GM23338 (cell line): ENCODE measurements at regions not wholly inside any gene's neighbourhood (a gene's known extent, or its start where the extent isn't known, plus 50 kb on each side); places are given as distances from the start of the nearest gene placed in this dataset.

ENCODE experiments used
- ATAC-seq: fragments of 200-7000 bp; cut with Tn5 transposase; 3 replicates; pipeline ENCODE4 v1.9.1; 2020
- DNase-seq: peaks from one replicate; pipeline ENCODE4 v3.0.0-alpha.2; 2015; ENCODE audit warnings: low spot score
- H2AFZ ChIP-seq: fragments of 200-600 bp; sonication (generic); 2 replicates; pipeline ENCODE4 v1.8.0; 2016; ENCODE audit warnings: antibody characterized with exemption, mild to moderate bottlenecking, moderate library complexity
- H3F3A ChIP-seq: fragments of 200-600 bp; sonication (generic); replicated peaks from 2 replicates; pipeline ENCODE4 v1.8.0; 2017; ENCODE audit warnings: antibody characterized with exemption, mixed run types, low read depth
- H3K27ac ChIP-seq: fragments of 200-600 bp; sonication (generic); 2 replicates; pipeline ENCODE4 v1.6.1; 2016; ENCODE audit warnings: low read depth
- H3K27me3 ChIP-seq: fragments of 200-600 bp; sonication (generic); 2 replicates; pipeline ENCODE4 v1.8.0; 2016; ENCODE audit warnings: mild to moderate bottlenecking, mixed run types, moderate library complexity; ENCODE audit not compliant: insufficient read depth
- H3K36me3 ChIP-seq: fragments of 200-600 bp; sonication (generic); 2 replicates; pipeline ENCODE4 v1.8.0; 2016; ENCODE audit warnings: mild to moderate bottlenecking; ENCODE audit not compliant: insufficient read depth
- H3K4me1 ChIP-seq: fragments of 200-600 bp; sonication (generic); 2 replicates; pipeline ENCODE4 v1.8.0; 2016; ENCODE audit warnings: mild to moderate bottlenecking, moderate library complexity; ENCODE audit not compliant: insufficient read depth
- H3K4me2 ChIP-seq: fragments of 200-600 bp; sonication (generic); 2 replicates; pipeline ENCODE4 v1.7.1; 2017; ENCODE audit warnings: mixed run types
- H3K4me3 ChIP-seq: fragments of 200-600 bp; sonication (generic); 2 replicates; pipeline ENCODE4 v1.6.1; 2016; ENCODE audit warnings: mixed run types
- H3K79me2 ChIP-seq: fragments of 200-600 bp; sonication (generic); replicated peaks from 2 replicates; pipeline ENCODE4 v1.8.0; 2017; ENCODE audit warnings: mild to moderate bottlenecking; ENCODE audit not compliant: insufficient read depth
- H3K9me2 ChIP-seq: fragments of 200-600 bp; sonication (generic); 2 replicates; pipeline ENCODE4 v1.8.0; 2017; ENCODE audit not compliant: insufficient read depth
- H4K20me1 ChIP-seq: fragments of 200-600 bp; sonication (generic); replicated peaks from 2 replicates; pipeline ENCODE4 v1.8.0; 2017; ENCODE audit warnings: mild to moderate bottlenecking; ENCODE audit not compliant: insufficient read depth
- H3K27ac Mint-ChIP-seq: 2 replicates; pipeline ENCODE4 v1.8.0; 2020; ENCODE audit warnings: inconsistent platforms, mild to moderate bottlenecking, moderate library complexity, mixed read lengths
- H3K27me3 Mint-ChIP-seq: 3 replicates; pipeline ENCODE4 v1.8.0; 2022; ENCODE audit warnings: low read depth, mild to moderate bottlenecking, moderate library complexity, mixed read lengths, inconsistent platforms; ENCODE audit not compliant: insufficient read depth, poor library complexity
- H3K36me3 Mint-ChIP-seq: 3 replicates; pipeline ENCODE4 v1.8.0; 2021; ENCODE audit warnings: low read depth, mild to moderate bottlenecking, inconsistent platforms, moderate library complexity, mixed read lengths
- H3K4me1 Mint-ChIP-seq: 3 replicates; pipeline ENCODE4 v1.8.0; 2020; ENCODE audit warnings: mild to moderate bottlenecking, inconsistent platforms, mixed read lengths
- H3K4me3 Mint-ChIP-seq: 3 replicates; pipeline ENCODE4 v1.8.0; 2021; ENCODE audit warnings: moderate library complexity, mild to moderate bottlenecking, inconsistent platforms, mixed read lengths
- H3K9me3 Mint-ChIP-seq: 3 replicates; pipeline ENCODE4 v1.8.0; 2020; ENCODE audit warnings: moderate library complexity, mild to moderate bottlenecking, inconsistent platforms, mixed read lengths
- CTCF ChIP-seq, 2 experiments: fragments of 200-600 bp in 1 of 2; sonication (generic) in 1 of 2; conservative IDR thresholded peaks; 2 replicates each; pipeline versions ENCODE4 v1.5.1 to v1.6.1; 2016 to 2017; ENCODE audit warnings: antibody characterized with exemption in 2 of 2, low read depth in 2 of 2, mild to moderate bottlenecking in 2 of 2, moderate library complexity in 1 of 2
- EZH2 ChIP-seq: fragments of 200-600 bp; sonication (generic); IDR thresholded peaks from one replicate; pipeline ENCODE4 v1.8.0; 2017; ENCODE audit warnings: antibody characterized with exemption, mild to moderate bottlenecking, low read depth; ENCODE audit not compliant: unreplicated experiment
- EZH2phosphoT487 ChIP-seq: fragments of 200-600 bp; sonication (generic); IDR thresholded peaks from one replicate; pipeline ENCODE4 v1.8.1; 2018; ENCODE audit warnings: antibody characterized with exemption; ENCODE audit not compliant: unreplicated experiment
- JUNB ChIP-seq: IDR thresholded peaks from one replicate; pipeline ENCODE4 v1.6.1; 2016; ENCODE audit warnings: antibody characterized with exemption; ENCODE audit not compliant: unreplicated experiment
- NANOG ChIP-seq: IDR thresholded peaks from 2 replicates; pipeline ENCODE4 v1.6.1; 2016; ENCODE audit warnings: antibody characterized with exemption, borderline replicate concordance
- POLR2AphosphoS5 ChIP-seq: IDR thresholded peaks from 2 replicates; pipeline ENCODE4 v1.6.1; 2016; ENCODE audit warnings: antibody characterized with exemption, low read depth
- ZNF114 ChIP-seq: fragments of 250-450 bp; sonication (Bioruptor Pico); IDR thresholded peaks from 2 replicates; pipeline ENCODE4 v1.5.0; 2020; ENCODE audit warnings: mild to moderate bottlenecking, moderate library complexity
- ZNF331 ChIP-seq: fragments of 250-450 bp; sonication (Bioruptor Pico); IDR thresholded peaks from 2 replicates; pipeline ENCODE4 v1.5.0; 2020; ENCODE audit warnings: low read depth, mild to moderate bottlenecking, moderate library complexity
- ZNF462 ChIP-seq: fragments of 250-450 bp; sonication (Bioruptor Pico); IDR thresholded peaks from 2 replicates; pipeline ENCODE4 v1.5.0; 2020; ENCODE audit warnings: mild to moderate bottlenecking, moderate library complexity

- Mint-ChIP-seq H3K9me3 (peaks cover 16% of the 10 kb centered on the region; the same call in 2 of the 3 replicates), H3K36me3 (no peaks in the 10 kb centered on the region; the same call in 1 of the 3 replicates), H3K4me1 (peaks cover 5% of the 10 kb centered on the region; the same call in 2 of the 3 replicates), H3K4me3 (no peak overlapping the region), H3K27me3 (peaks cover 5% of the 10 kb centered on the region), H3K27ac (no peak overlapping the region)
- Histone ChIP-seq H3F3A (no peaks in the 10 kb centered on the region), H3K36me3 (peaks cover 5% of the 10 kb centered on the region; the same call in 1 of the 2 replicates), H3K27me3 (no peaks in the 10 kb centered on the region), H4K20me1 (no peaks in the 10 kb centered on the region), H3K27ac (no peak overlapping the region), H2AFZ (peak overlapping the region; percentile 90), H3K9me2 (peaks cover 17% of the 10 kb centered on the region; the same call in 1 of the 2 replicates), H3K4me3 (no peak overlapping the region), H3K4me1 (0 out of 2 replicates have a peak, but pooled peaks cover 12% of the 10 kb centered on the region), H3K79me2 (no peaks in the 10 kb centered on the region), H3K4me2 (no peak overlapping the region)
- no peak for TF ChIP-seq NANOG
- DNase-seq (no peak), ATAC-seq (no peak)
Observed at GRCh38 chr5:173815571-173815970, 72.6 kb upstream of the CPEB4 start.

GRCh38 chr5:173816728-173817127, 71.4 kb upstream of the CPEB4 start:
- no peak overlapping the region for H3K4me3 ChIP-seq
- H2AFZ ChIP-seq, result no peak overlapping the region
- H3K36me3 ChIP-seq, result peaks cover 5% of the 10 kb centered on the region; the same call in 1 of the 2 replicates
- H3K4me1 ChIP-seq, result peaks cover 20% of the 10 kb centered on the region
- Mint-ChIP-seq H3K4me1 (peaks cover 12% of the 10 kb centered on the region), H3K4me3 (no peak overlapping the region), H3K9me3 (peaks cover 12% of the 10 kb centered on the region; the same call in 2 of the 3 replicates), H3K27ac (no peak overlapping the region), H3K27me3 (peaks cover 5% of the 10 kb centered on the region), H3K36me3 (no peaks in the 10 kb centered on the region)
- no peak overlapping the region for H3K27ac ChIP-seq
- no peaks in the 10 kb centered on the region for H3F3A ChIP-seq
- no peak overlapping the region for H3K4me2 ChIP-seq
- H3K9me2 ChIP-seq, result 0 out of 2 replicates have a peak, but pooled peaks cover 10% of the 10 kb centered on the region
- ATAC-seq, result no peak
- H3K79me2 ChIP-seq, result no peaks in the 10 kb centered on the region
- no peaks in the 10 kb centered on the region for H4K20me1 ChIP-seq
- H3K27me3 ChIP-seq, result no peaks in the 10 kb centered on the region
- no peak for DNase-seq
- TF ChIP-seq ZNF331 (CRISPR knock-in tag), result no peak

GRCh38 chr5:173817561-173817960, 70.6 kb upstream of the CPEB4 start:
- H4K20me1 ChIP-seq, result no peaks in the 10 kb centered on the region
- H3K79me2 ChIP-seq, result no peaks in the 10 kb centered on the region
- peak overlapping the region; percentile 47; the same call in 1 of the 2 replicates for H2AFZ ChIP-seq
- H3K4me2 ChIP-seq, result no peak overlapping the region
- 0 out of 2 replicates have a peak, but pooled peaks cover 9% of the 10 kb centered on the region for H3K9me2 ChIP-seq
- no peaks in the 10 kb centered on the region for H3F3A ChIP-seq
- no peak overlapping the region for H3K4me3 Mint-ChIP-seq
- ATAC-seq (no peak), DNase-seq (no peak)
- H3K27ac ChIP-seq, result no peak overlapping the region
- peaks cover 5% of the 10 kb centered on the region for H3K27me3 Mint-ChIP-seq
- H3K36me3 Mint-ChIP-seq, result no peaks in the 10 kb centered on the region
- H3K9me3 Mint-ChIP-seq, result peaks cover 11% of the 10 kb centered on the region; the same call in 1 of the 3 replicates
- peaks cover 20% of the 10 kb centered on the region for H3K4me1 ChIP-seq
- H3K27me3 ChIP-seq, result no peaks in the 10 kb centered on the region
- H3K4me1 Mint-ChIP-seq, result peaks cover 12% of the 10 kb centered on the region
- no peak overlapping the region for H3K4me3 ChIP-seq
- peak overlapping the region; percentile 1; the same call in 1 of the 2 replicates for H3K27ac Mint-ChIP-seq
- H3K36me3 ChIP-seq, result peaks cover 5% of the 10 kb centered on the region; the same call in 1 of the 2 replicates
- TF ChIP-seq NANOG (no peak), ZNF462 (no peak), EZH2phosphoT487 (no peak), JUNB (no peak), ZNF114 (CRISPR knock-in tag) (no peak), POLR2AphosphoS5 (no peak), EZH2 (no peak), CTCF (conservative IDR thresholded peaks at IDR 0.05; ENCODE audit: low read depth in 2 of 2) (no peak), ZNF331 (CRISPR knock-in tag) (no peak)
